ENCODE measurements at regions not wholly inside any gene's neighbourhood (a gene's known extent, or its start where the extent isn't known, plus 50 kb on each side); places are given as distances from the start of the nearest gene placed in this dataset.
"Not testable (repeated sequence)": the region's sequence is repeated elsewhere in the genome, so short reads cannot be mapped to it uniquely, and the experiment has no call there.

DNA sequence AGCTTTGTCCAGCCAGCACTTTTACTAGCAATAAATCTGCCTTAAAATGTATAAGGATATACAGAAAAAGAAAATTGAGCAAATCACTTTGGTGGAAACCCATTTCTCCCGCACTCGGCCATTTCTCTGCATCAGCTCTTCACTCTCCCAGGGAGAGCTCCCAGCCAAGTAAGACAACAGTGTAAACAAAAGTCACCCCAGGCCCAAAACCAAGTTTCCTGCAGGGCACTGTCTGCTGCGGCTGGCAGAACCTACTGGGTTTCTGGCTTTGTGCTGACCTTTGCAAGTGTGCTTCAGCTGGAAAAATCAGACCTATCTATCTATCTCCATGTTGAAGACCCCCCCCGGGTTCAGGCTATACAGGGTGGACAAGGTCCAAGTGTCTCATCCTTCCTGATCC is 476.7 kb upstream of the CAMK1G start:
- in situ Hi-C loops (cut with HindIII; ENCODE audit: low pct_unique_long_range_greater_than_20kb, low sequenced_read_pairs), result no loop called here
- no peak for DNase-seq (ENCODE audit: low read depth, low spot score)

DNA sequence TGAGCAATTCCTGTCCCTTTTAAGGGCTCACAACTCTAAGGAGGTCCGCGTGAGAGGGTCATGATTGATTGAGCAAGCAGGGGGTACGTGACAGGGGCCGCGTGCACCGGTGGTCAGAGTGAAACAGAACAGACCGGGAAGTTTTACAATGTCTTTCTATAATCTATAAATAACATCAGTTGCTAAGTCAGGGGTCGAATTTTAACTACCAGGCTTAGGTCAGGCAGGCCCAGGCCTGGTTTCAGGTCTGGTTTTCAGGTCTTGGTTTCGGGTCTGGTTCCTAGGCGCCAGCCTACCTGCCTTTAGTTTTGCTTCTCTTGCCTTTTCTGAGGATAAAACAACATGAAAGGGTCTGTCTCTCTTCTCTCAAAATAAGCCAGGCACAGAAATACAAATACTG is 476.0 kb upstream of the CAMK1G start:
- in situ Hi-C loops (cut with HindIII; ENCODE audit: low pct_unique_long_range_greater_than_20kb, low sequenced_read_pairs), result no loop called here
- DNase-seq (ENCODE audit: low read depth, low spot score), result no peak

DNA sequence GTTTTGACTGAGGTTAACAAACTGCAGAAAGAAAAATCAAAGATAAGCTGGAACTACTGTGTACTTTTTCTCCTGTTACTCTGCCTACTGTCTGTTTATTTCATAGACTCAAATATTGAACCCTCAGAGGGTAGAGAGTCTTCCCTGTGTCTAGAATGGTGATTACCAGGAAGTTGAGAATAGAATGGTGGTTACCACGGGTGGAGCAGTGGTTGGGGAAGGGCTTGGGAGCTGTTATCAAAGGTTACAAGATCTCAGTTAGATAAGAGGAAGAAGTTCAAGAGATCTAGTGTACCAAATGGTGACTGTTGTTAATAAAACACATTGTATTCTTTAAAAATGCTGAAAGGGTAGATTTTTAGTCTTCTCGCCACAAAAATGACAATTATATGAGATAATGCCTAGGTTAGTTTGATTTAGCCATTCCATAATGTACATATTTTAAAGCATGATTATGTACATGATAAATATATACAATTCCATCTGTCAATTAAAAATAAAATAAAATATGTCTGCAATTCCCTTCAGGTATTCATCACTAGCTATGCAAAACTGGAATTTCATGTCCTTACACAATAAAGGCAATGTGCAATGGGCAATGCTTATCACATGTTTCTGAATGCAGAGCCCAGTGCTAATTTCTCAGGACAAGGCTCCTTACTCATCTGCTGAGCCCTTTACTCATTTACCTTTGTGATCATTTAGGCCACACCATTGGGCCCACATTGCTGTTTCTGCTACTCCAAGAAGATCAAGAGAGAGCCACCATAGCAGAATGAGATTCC is 474.3 kb upstream of the CAMK1G start:
- in situ Hi-C loops (cut with HindIII; ENCODE audit: low pct_unique_long_range_greater_than_20kb, low sequenced_read_pairs), result no loop called here
- no peak for DNase-seq (ENCODE audit: low read depth, low spot score)

DNA sequence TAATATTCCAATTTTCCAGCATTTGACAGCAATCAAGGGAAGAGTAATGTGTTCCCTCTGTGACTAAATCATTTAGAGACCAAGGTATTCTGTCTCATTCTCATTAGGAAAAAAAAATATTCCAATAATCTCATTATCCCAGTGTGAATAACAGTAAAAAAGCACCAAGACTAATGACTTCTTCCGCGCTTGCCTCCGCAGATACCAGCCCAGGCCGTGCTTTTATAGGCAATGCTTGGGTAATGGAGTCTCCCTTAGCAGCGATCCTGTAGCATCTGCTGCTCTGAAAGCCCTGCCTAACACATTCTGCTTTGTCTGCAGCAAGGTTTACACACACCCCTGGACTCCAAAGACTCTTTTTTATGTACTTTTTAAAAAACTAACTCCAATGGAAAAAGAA is 470.0 kb upstream of the CAMK1G start:
- no peak for DNase-seq (ENCODE audit: low read depth, low spot score)
- in situ Hi-C loops (cut with HindIII; ENCODE audit: low pct_unique_long_range_greater_than_20kb, low sequenced_read_pairs), result no loop called here

DNA sequence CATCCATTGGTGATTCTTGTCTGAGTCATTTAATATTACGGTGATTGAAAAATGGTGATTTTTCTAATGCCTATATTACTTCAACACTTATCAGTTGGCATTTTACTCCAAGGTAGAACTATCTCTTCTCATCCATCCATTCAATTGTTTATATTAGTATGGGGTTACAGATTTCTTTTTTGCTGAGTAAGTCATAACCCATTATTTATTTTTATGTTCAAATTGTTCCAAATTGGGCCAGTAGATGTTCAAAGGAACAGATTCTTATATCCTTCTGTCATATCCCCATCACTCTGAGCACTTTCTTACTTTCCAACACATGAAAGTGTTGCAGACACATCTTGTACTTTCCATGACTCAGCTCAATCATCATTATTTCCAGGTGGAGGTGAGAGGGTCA is 466.8 kb upstream of the CAMK1G start:
- DNase-seq (ENCODE audit: low read depth, low spot score), result no peak
- in situ Hi-C loops (cut with HindIII; ENCODE audit: low pct_unique_long_range_greater_than_20kb, low sequenced_read_pairs), result no loop called here

DNA sequence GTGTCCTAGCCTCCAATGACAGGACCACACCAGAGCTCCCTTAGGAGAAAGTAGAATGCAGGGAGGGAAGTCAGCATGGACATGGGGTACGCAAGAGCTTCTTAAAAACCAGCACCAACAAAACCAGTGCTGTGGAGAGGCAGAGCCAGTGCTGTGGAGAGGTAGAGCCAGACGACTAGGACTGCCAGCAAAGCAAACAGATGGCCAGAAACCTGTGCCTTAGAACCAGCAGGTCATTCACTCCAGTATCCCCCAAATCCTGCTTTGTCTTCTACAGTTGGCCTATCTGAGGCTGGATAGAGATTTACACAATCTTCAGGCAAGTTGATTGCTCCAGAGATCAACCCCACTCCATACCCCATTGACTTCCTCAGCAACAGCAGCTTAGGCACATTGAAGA is 459.9 kb upstream of the CAMK1G start:
- in situ Hi-C loops (cut with HindIII; ENCODE audit: low pct_unique_long_range_greater_than_20kb, low sequenced_read_pairs), result no loop called here
- DNase-seq (ENCODE audit: low read depth, low spot score), result no peak

DNA sequence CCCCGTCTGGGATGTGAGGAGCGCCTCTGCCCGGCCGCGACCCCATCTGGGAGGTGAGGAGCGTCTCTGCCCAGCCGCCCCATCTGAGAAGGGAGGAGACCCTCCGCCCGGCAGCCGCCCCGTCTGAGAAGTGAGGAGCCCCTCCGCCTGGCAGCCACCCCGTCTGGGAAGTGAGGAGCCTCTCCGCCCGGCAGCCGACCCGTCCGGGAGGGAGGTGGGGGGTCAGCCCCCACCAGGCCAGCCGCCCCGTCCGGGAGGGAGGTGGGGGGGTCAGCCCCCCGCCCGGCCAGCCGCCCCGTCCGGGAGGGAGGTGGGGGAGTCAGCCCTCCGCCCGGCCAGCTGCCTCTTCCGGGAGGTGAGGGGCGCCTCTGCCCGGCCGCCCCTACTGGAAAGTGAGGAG is 454.4 kb upstream of the CAMK1G start:
- DNase-seq (ENCODE audit: low read depth, low spot score); in situ Hi-C loops (cut with HindIII; ENCODE audit: low pct_unique_long_range_greater_than_20kb, low sequenced_read_pairs): not testable (repeated sequence)

DNA sequence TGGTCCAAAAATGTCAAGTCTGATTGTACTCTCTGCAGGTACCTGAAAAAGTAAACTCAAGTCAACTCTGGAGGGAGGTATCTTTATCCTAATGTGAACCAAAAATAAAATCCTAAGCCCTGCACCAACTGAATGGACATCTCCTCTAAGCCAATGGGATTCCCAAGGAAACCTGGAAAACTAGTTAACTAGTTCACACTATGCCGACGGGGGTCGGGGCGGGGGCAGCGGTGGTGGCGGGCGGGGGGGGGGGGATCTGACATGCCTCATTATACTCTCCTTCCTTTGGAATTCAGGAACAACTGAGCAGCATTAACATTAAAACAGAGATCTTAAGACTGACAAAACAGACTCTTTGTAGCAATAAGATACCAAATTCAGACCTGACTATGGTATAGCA is 452.6 kb upstream of the CAMK1G start:
- no peak for DNase-seq (ENCODE audit: low read depth, low spot score)
- in situ Hi-C loops (cut with HindIII; ENCODE audit: low pct_unique_long_range_greater_than_20kb, low sequenced_read_pairs), result no loop called here

DNA sequence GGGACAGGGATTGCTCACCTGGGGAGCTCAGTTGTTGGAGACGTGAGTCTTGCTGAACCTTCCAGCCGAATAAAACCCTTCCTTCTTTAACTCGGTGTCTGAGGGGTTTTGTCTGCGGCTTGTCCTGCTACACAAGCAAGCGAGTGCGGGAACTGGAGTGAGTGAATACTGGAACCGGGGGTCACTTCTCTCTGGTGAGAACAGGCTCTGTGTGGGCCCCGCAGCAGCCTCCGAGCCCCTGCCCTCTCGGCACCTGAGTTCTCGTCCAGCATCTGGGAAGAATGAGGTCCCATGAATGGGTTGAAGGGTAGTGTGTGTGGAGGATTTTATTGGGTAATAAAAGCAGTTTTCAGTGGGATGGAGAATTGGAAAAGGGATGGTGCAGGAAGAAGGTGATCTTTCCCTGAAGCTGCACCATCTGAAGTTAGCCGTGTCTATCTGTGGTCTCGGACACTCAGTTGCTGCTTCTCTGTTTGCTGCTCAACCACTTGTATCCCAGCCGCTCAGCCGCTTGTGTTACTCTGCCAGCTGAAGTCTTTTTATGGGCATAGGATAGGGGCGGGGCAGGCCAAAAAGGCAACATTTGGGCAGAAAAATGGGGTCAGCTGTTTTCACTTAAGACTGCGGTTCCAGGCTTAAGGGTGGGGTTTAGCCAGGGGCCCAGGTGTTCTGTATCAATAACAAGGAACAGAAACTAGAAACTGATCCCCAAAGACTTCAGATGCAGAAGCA is 450.6 kb upstream of the CAMK1G start:
- in situ Hi-C loops (cut with HindIII; ENCODE audit: low pct_unique_long_range_greater_than_20kb, low sequenced_read_pairs), result no loop called here

DNA sequence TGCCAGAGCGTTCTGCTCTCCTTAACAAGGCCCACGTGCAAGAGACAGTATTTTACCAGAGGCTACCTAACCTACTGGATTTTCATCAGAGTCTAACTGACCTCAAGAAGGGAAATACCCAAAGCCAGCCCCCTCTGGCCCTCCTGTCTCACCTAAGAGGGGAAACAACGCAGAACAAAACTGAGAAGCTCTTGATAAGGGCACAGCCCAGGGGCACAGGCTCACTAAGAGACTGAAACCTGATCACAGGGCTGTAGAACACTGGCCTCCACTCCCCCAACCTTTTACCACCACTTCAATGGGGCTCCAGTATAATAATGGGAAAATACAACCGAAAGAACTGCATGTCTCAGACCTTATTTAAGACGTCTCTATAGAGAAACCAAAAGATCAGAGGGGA is 449.5 kb upstream of the CAMK1G start:
- in situ Hi-C loops (cut with HindIII; ENCODE audit: low pct_unique_long_range_greater_than_20kb, low sequenced_read_pairs), result no loop called here
- DNase-seq (ENCODE audit: low read depth, low spot score), result no peak

More for the DNA sequence above, 450.6 kb upstream of the CAMK1G start:
- DNase-seq (ENCODE audit: low read depth, low spot score), result no peak

DNA sequence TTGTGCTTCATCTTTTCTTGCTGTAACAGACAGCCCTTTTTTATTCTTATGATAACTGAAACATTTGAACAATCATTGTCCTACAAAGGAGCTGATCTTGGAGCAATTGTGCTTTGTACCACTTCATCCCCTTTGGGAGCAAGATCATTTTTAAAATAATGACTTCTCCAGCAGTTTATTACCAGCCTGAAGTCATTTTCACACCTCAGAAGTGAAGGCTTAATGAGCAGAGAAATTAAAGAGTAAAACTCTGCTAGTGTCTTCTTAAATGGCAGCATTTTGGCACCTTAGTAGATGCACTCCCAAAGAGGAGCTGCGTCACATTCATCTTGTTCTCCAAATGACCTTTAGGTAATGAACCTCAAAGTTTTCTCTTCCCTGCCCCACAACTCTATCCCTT is 439.6 kb upstream of the CAMK1G start:
- no peak for DNase-seq (ENCODE audit: low read depth, low spot score)
- in situ Hi-C loops (cut with HindIII; ENCODE audit: low pct_unique_long_range_greater_than_20kb, low sequenced_read_pairs), result no loop called here

DNA sequence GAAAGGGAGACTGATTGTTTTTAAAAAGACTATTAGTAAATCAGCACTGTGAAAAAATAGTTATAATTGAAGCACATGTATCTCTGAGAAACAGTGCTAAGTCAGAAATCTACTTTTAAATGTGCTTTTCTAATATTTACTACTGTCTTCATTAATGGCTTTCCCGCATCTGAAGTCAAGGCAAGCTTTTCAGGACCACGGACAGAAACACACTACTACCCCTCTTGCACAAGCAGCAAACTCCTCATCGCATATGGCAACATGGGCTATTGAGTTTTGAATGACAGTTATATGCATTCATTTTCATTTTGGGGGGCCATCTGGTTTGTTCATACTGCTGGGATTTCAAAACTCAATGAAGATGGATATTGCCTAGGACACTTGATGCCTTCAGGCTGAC is 433.4 kb upstream of the CAMK1G start:
- in situ Hi-C loops (cut with HindIII; ENCODE audit: low pct_unique_long_range_greater_than_20kb, low sequenced_read_pairs), result no loop called here
- DNase-seq (ENCODE audit: low read depth, low spot score), result peak; percentile 9

DNA sequence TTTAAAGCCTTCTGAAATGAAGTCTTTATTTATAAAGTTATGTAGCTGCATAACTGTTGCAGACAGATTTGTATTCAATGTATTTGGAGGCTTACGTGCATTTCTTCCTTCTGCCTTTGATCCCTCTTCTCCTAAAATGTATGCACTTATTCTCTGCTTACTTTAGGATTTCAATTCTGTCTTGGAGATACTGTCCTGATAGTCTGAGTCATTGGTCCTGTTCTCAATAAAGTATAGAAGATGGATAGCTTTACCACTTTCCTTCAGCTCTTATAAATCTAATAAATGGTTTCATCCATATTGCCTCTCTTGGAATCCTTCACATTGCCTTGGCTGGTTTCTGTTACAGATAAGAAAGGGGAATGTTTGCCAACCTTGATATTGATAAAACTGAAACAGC is 430.1 kb upstream of the CAMK1G start:
- in situ Hi-C loops (cut with HindIII; ENCODE audit: low pct_unique_long_range_greater_than_20kb, low sequenced_read_pairs), result no loop called here
- no peak for DNase-seq (ENCODE audit: low read depth, low spot score)

DNA sequence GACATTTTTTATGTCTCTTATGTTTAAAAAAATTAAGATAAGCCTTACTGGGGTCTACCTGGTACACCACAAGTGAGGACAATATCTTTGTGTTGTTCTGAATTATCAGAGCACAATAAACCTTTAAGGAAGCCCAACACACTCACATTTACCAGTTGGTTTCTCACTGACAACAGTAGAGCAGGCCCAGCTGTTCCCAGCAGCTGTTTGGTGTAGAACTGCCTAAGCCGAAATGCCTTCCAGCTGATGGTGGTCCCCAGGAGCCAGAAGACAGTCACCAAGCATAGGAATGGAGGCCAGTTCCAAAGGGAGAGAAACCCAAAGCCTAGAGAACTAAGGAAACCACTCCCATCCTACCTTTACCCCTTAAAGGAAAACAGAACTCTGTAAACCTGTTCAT is 428.6 kb upstream of the CAMK1G start:
- in situ Hi-C loops (cut with HindIII; ENCODE audit: low pct_unique_long_range_greater_than_20kb, low sequenced_read_pairs), result no loop called here
- no peak for DNase-seq (ENCODE audit: low read depth, low spot score)

DNA sequence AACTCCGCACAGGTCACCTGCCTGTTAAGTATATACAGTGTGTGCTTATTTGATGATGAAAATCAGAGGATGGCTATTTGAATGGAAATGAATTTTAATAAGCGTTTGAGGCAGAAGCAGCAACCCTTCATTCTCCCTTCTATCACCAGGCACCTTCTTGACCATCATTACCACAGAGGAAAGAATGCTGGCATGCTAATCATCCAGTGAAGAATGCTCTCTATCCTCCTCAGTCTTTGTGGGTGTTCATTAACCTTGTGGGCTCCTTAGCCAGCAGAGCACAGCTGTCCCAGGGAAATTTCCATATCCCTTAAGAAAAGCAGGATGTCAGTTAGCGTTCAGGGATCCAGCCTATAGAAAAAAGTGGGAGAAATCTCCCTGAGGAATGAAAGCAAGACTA is 428.0 kb upstream of the CAMK1G start:
- DNase-seq (ENCODE audit: low read depth, low spot score), result no peak
- in situ Hi-C loops (cut with HindIII; ENCODE audit: low pct_unique_long_range_greater_than_20kb, low sequenced_read_pairs), result no loop called here

DNA sequence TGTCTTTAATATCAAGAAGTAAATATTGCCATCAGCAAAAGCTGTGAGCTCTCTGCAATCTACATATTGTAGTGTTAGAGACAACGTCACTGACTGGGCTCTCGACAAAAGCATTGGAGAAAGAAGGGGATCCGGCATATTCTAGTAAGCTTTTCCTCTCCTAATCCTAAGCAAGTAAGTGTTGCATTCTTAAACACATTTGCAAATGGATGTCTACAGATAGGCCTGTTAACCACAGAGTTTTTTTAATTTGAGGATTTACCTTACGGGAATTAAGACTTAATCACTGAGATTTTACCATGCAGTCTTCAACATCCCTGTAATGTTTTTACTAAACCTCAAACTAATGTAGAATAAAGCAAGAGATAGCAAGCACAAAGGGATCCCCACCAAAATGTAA is 426.5 kb upstream of the CAMK1G start:
- no peak for DNase-seq (ENCODE audit: low read depth, low spot score)
- in situ Hi-C loops (cut with HindIII; ENCODE audit: low pct_unique_long_range_greater_than_20kb, low sequenced_read_pairs), result no loop called here

DNA sequence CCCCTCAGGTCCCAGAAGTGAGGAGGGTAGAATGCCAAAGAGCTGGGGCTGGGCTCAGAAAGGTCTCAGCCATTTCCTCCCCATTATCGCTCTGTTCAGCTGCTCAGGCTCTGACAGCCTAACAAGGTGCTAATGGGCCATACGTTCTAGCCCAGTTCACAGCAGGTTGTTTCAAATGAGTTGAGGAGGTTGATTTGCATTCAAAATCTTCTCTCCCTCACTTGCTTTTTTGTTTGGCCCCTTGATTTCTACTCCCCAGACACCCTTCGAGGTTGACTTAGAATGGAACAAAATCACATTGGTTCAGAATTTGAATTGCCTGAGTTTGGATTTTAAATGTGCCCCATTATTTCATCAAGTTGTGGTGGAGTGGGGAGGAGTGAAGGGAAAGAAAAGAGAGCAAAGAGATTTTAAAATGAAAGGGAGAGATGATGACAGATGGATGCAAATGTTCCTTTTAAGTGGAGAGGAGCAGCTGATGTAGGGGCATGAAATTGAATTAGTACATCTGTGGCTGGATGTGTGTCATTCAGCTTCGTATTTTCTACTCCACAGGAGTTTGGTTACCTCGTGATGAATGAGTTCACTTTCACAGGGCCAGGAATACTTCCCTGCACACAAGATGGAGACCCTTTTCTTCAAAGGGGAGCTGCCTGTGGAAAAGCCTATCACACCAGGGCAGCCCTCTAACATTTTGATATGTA is 425.8 kb upstream of the CAMK1G start:
- in situ Hi-C loops (cut with HindIII; ENCODE audit: low pct_unique_long_range_greater_than_20kb, low sequenced_read_pairs), result no loop called here
- DNase-seq (ENCODE audit: low read depth, low spot score), result no peak

DNA sequence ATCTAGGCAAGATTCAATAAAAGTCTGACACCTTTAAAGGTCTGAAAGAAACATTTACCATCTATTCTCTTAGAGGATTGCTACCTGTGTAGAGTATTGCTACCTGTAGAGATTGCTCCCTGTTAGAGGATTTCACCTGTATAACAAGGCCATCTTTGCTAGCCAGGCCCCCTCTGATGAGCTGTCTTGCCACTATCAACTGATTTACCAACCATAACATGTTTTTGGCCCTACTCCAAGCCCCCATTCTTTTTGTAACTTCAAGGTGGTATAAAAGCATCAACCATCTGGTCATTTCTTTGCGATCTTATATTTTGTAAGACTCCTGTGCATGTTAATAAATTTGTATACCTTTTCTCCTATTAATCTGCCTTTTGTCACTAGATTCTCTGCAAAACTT is 424.7 kb upstream of the CAMK1G start:
- in situ Hi-C loops (cut with HindIII; ENCODE audit: low pct_unique_long_range_greater_than_20kb, low sequenced_read_pairs), result no loop called here
- DNase-seq (ENCODE audit: low read depth, low spot score), result no peak

DNA sequence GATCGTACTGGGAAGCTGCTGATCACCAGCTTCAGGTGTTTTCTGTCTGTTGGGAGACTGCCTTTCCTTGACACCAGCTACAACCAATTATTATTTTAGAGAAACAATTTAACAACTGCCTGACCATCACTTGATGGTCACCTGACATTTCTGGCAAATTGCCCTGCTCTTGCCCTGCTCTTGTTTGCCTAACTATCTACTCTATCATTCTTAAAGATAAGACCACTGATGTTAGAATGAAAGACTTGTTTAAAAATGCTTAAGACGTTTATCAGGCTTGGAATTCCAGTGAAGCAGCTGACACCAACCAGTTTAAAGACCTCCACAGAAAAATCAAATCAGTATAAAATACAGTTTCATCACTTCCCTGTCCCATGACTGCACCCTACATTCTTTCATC is 423.3 kb upstream of the CAMK1G start:
- DNase-seq (ENCODE audit: low read depth, low spot score), result no peak
- in situ Hi-C loops (cut with HindIII; ENCODE audit: low pct_unique_long_range_greater_than_20kb, low sequenced_read_pairs), result no loop called here

All from SK-MEL-5 (cell line).